ENCODE measurements at regions not wholly inside any gene's neighbourhood (a gene's known extent, or its start where the extent isn't known, plus 50 kb on each side); places are given as distances from the start of the nearest gene placed in this dataset.

- TF ChIP-seq MAX (CRISPR knock-in tag; IDR thresholded peaks at IDR 0.05) (no peak), U2AF1 (optimal IDR thresholded peaks at IDR 0.05; ENCODE audit: low read depth, low read length) (no peak), E4F1 (CRISPR knock-in tag; IDR thresholded peaks at IDR 0.05; ENCODE audit: borderline replicate concordance) (no peak), TSHZ1 (CRISPR knock-in tag; IDR thresholded peaks at IDR 0.05) (no peak), HNRNPUL1 (IDR thresholded peaks at IDR 0.05; ENCODE audit: low read length) (no peak), ETS2 (tag; IDR thresholded peaks at IDR 0.05; ENCODE audit: borderline replicate concordance, poor library complexity, severe bottlenecking) (no peak), ZNF512 (tag; IDR thresholded peaks at IDR 0.05) (no peak), ZNF24 (IDR thresholded peaks at IDR 0.05) (no peak), CREB1 (IDR thresholded peaks at IDR 0.05) (no peak), CREB1 (CRISPR knock-in tag; IDR thresholded peaks at IDR 0.05) (no peak), CTCFL (IDR thresholded peaks at IDR 0.05; ENCODE audit: borderline replicate concordance, insufficient read depth, low read depth, low read length, poor library complexity, severe bottlenecking) (no peak)
These were observed 85.2 kb upstream of the ZNF385D start (continued) for GRCh38 chr3:21836227-21836626.
